Islet precursor cell (in vitro differentiated cells): ENCODE measurements at regions not wholly inside any gene's neighbourhood (a gene's known extent, or its start where the extent isn't known, plus 50 kb on each side); places are given as distances from the start of the nearest gene placed in this dataset.
A peak's percentile ranks its signal among the peaks of the same experiment; 100 is the strongest.
"Not testable (repeated sequence)": the region's sequence is repeated elsewhere in the genome, so short reads cannot be mapped to it uniquely, and the experiment has no call there.

ENCODE experiments used
- DNase-seq: peaks from one replicate; pipeline ENCODE4 v3.0.0-alpha.2; 2018

- DNase-seq, result no peak
These were observed 223.0 kb downstream of the TANC2 start for GRCh38 chr17:63189082-63189481.

- no peak for DNase-seq
These were observed 223.9 kb downstream of the TANC2 start for GRCh38 chr17:63189930-63190329.

GRCh38 chr17:63190821-63191370 lies 224.9 kb downstream of the TANC2 start:
- no peak for DNase-seq

- no peak for DNase-seq
These were observed 225.6 kb downstream of the TANC2 start for GRCh38 chr17:63191610-63192009.

GRCh38 chr17:63193827-63194226 lies 227.8 kb downstream of the TANC2 start:
- DNase-seq, result no peak

- no peak for DNase-seq
These were observed 230.8 kb downstream of the TANC2 start for GRCh38 chr17:63196772-63197335.

GRCh38 chr17:63203652-63204051 lies 237.6 kb downstream of the TANC2 start:
- no peak for DNase-seq

GRCh38 chr17:63221939-63222338 lies 224.2 kb downstream of the CYB561 start:
- no peak for DNase-seq

GRCh38 chr17:63222655-63223054 lies 223.5 kb downstream of the CYB561 start:
- no peak for DNase-seq

- DNase-seq, result no peak
These were observed 222.7 kb downstream of the CYB561 start for GRCh38 chr17:63223212-63223911.

GRCh38 chr17:63224644-63225043 lies 221.5 kb downstream of the CYB561 start:
- DNase-seq, result no peak

GRCh38 chr17:63226720-63227119 lies 219.4 kb downstream of the CYB561 start:
- DNase-seq, result not testable (repeated sequence)

- DNase-seq, result not testable (repeated sequence)
These were observed 215.0 kb downstream of the CYB561 start for GRCh38 chr17:63231015-63231620.

- peak; percentile 58 for DNase-seq
These were observed 213.4 kb downstream of the CYB561 start for GRCh38 chr17:63232565-63233310.

GRCh38 chr17:63240106-63240505 lies 206.0 kb downstream of the CYB561 start:
- DNase-seq, result no peak

GRCh38 chr17:63246344-63246743 lies 199.8 kb downstream of the CYB561 start:
- no peak for DNase-seq

- no peak for DNase-seq
These were observed 198.4 kb downstream of the CYB561 start for GRCh38 chr17:63247706-63248105.

- no peak for DNase-seq
These were observed 196.7 kb downstream of the CYB561 start for GRCh38 chr17:63249256-63250004.

GRCh38 chr17:63250830-63251229 lies 195.3 kb downstream of the CYB561 start:
- DNase-seq, result no peak

- DNase-seq, result no peak
These were observed 187.3 kb downstream of the CYB561 start for GRCh38 chr17:63258785-63259184.

GRCh38 chr17:63262751-63263476 lies 183.2 kb downstream of the CYB561 start:
- DNase-seq, result no peak

GRCh38 chr17:63265526-63265925 lies 180.6 kb downstream of the CYB561 start:
- DNase-seq, result no peak
